ENCODE measurements at regions not wholly inside any gene's neighbourhood (a gene's known extent, or its start where the extent isn't known, plus 50 kb on each side); places are given as distances from the start of the nearest gene placed in this dataset.

- no peaks in the 10 kb centered on the region for H3K79me2 ChIP-seq (ENCODE audit: insufficient read depth, low read depth, low read length)
- ChIA-PET CTCF (ENCODE audit: unreplicated experiment) (no interaction called here), POLR2A (interaction anchor here (0.6 kb wide), 1 partner anchor 392 kb away, joined by 3 read pairs; no protein-coding TSS in a partner anchor)
- no peak overlapping the region for H3K27ac ChIP-seq (ENCODE audit: low read depth, low read length, poor library complexity, severe bottlenecking)
- H3K36me3 ChIP-seq (ENCODE audit: insufficient read depth, low read length), result no peaks in the 10 kb centered on the region
- BruUV-seq (replicated peaks), result no TSS peak
- H3K4me3 ChIP-seq (ENCODE audit: low read depth, low read length, poor library complexity, severe bottlenecking), result no peak overlapping the region
- intact Hi-C loops (cut with micrococcal nuclease; ENCODE audit: unreplicated experiment), result no loop called here
- no peaks in the 10 kb centered on the region for H3K9me2 ChIP-seq (ENCODE audit: insufficient read depth, low read length)
- no peak for TF ChIP-seq EZH2phosphoT487 (IDR thresholded peaks at IDR 0.05; ENCODE audit: borderline replicate concordance, low read depth, low read length)
- TF ChIP-seq CTCF (conservative IDR thresholded peaks at IDR 0.05; ENCODE audit: low read length), result no peak
- no peaks in the 10 kb centered on the region for H3K9me3 ChIP-seq (ENCODE audit: low read length)
- H2AFZ ChIP-seq (ENCODE audit: low read length), result no peak overlapping the region
- H4K20me1 ChIP-seq (ENCODE audit: insufficient read depth, low read length), result no peaks in the 10 kb centered on the region
- H3K4me1 ChIP-seq (ENCODE audit: insufficient read depth, low read length, poor library complexity, severe bottlenecking), result no peaks in the 10 kb centered on the region
- DNase-seq (ENCODE audit: low spot score), result no peak
- H3K4me2 ChIP-seq (ENCODE audit: low read length), result no peak overlapping the region
Observed at GRCh38 chr2:204280262-204280668, 265.0 kb upstream of the PARD3B start.

GRCh38 chr2:204282081-204282480 lies 263.2 kb upstream of the PARD3B start:
- DNase-seq (ENCODE audit: low spot score), result no peak
- POLR2A ChIA-PET, result no interaction called here
- Histone ChIP-seq H3K4me3 (ENCODE audit: low read depth, low read length, poor library complexity, severe bottlenecking) (no peak overlapping the region), H3K9me3 (ENCODE audit: low read length) (no peaks in the 10 kb centered on the region), H3K36me3 (ENCODE audit: insufficient read depth, low read length) (no peaks in the 10 kb centered on the region), H4K20me1 (ENCODE audit: insufficient read depth, low read length) (no peaks in the 10 kb centered on the region), H3K27ac (ENCODE audit: low read depth, low read length, poor library complexity, severe bottlenecking) (no peak overlapping the region), H2AFZ (ENCODE audit: low read length) (no peak overlapping the region), H3K4me2 (ENCODE audit: low read length) (no peak overlapping the region), H3K79me2 (ENCODE audit: insufficient read depth, low read depth, low read length) (no peaks in the 10 kb centered on the region), H3K9me2 (ENCODE audit: insufficient read depth, low read length) (no peaks in the 10 kb centered on the region), H3K4me1 (ENCODE audit: insufficient read depth, low read length, poor library complexity, severe bottlenecking) (no peaks in the 10 kb centered on the region)
- BruUV-seq (replicated peaks), result no TSS peak
- CTCF ChIA-PET (ENCODE audit: unreplicated experiment), result no interaction called here
- TF ChIP-seq EZH2phosphoT487 (IDR thresholded peaks at IDR 0.05; ENCODE audit: borderline replicate concordance, low read depth, low read length) (no peak), CTCF (conservative IDR thresholded peaks at IDR 0.05; ENCODE audit: low read length) (no peak)
- intact Hi-C loops (cut with micrococcal nuclease; ENCODE audit: unreplicated experiment), result no loop called here

GRCh38 chr2:204282525-204282924 lies 262.8 kb upstream of the PARD3B start:
- TF ChIP-seq EZH2phosphoT487 (IDR thresholded peaks at IDR 0.05; ENCODE audit: borderline replicate concordance, low read depth, low read length), result no peak
- TF ChIP-seq CTCF (conservative IDR thresholded peaks at IDR 0.05; ENCODE audit: low read length), result no peak
- intact Hi-C loops (cut with micrococcal nuclease; ENCODE audit: unreplicated experiment), result no loop called here
- Histone ChIP-seq H3K27ac (ENCODE audit: low read depth, low read length, poor library complexity, severe bottlenecking) (no peak overlapping the region), H4K20me1 (ENCODE audit: insufficient read depth, low read length) (no peaks in the 10 kb centered on the region), H3K9me2 (ENCODE audit: insufficient read depth, low read length) (no peaks in the 10 kb centered on the region), H3K4me1 (ENCODE audit: insufficient read depth, low read length, poor library complexity, severe bottlenecking) (no peaks in the 10 kb centered on the region), H3K4me2 (ENCODE audit: low read length) (no peak overlapping the region), H2AFZ (ENCODE audit: low read length) (no peak overlapping the region), H3K4me3 (ENCODE audit: low read depth, low read length, poor library complexity, severe bottlenecking) (no peak overlapping the region), H3K79me2 (ENCODE audit: insufficient read depth, low read depth, low read length) (no peaks in the 10 kb centered on the region), H3K36me3 (ENCODE audit: insufficient read depth, low read length) (no peaks in the 10 kb centered on the region), H3K9me3 (ENCODE audit: low read length) (no peaks in the 10 kb centered on the region)
- POLR2A ChIA-PET, result no interaction called here
- CTCF ChIA-PET (ENCODE audit: unreplicated experiment), result no interaction called here
- BruUV-seq (replicated peaks), result no TSS peak
- DNase-seq (ENCODE audit: low spot score), result no peak
